Gastrocnemius medialis (tissue), 4 donors: ENCODE measurements at regions not wholly inside any gene's neighbourhood (a gene's known extent, or its start where the extent isn't known, plus 50 kb on each side); places are given as distances from the start of the nearest gene placed in this dataset.

ENCODE experiments used
- POLR2A ChIP-seq, 2 donors: fragments of 450-650 bp; IDR thresholded peaks; one replicate each; pipeline ENCODE4 v1.6.1; 2017; ENCODE audit warnings: antibody characterized with exemption in 2 of 2, mild to moderate bottlenecking in 2 of 2, moderate library complexity in 2 of 2
- TF ChIP-seq, protein P1 (sequence below), 5 experiments: fragments of 450-650 bp in 3 of 5; fragments of 200-600 bp in 2 of 5; sonication (generic) in 2 of 5; IDR thresholded peaks in 4 of 5; conservative IDR thresholded peaks in 1 of 5; 1 replicate in 4 of 5; 2 replicates in 1 of 5; pipeline ENCODE4 v1.5.1; 2016 to 2019; ENCODE audit warnings: antibody characterized with exemption in 5 of 5, mild to moderate bottlenecking in 3 of 5, moderate library complexity in 3 of 5

DNA sequence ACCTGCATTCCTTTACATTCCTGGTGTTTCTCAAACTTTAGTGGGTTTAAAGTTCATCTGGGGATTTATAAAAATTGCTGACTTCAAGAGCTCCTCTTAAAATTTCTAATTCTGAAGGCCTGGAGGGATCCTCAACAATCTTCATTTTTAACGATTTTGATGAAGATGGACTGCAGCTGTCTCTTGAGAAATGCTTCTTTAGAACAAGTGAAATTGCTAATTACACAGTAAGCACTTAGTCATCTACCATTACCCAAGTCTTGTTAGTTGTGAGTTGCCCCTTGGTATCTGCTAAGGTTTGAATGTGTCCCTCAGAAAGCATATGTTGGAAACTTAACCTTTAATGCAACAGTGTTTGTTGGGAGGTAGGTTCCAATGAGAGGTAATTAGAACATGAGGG, 163.7 kb downstream of the LTN1 start:
- TF ChIP-seq POLR2A (IDR thresholded peaks at IDR 0.05): no peak
- TF ChIP-seq, protein P1, sequence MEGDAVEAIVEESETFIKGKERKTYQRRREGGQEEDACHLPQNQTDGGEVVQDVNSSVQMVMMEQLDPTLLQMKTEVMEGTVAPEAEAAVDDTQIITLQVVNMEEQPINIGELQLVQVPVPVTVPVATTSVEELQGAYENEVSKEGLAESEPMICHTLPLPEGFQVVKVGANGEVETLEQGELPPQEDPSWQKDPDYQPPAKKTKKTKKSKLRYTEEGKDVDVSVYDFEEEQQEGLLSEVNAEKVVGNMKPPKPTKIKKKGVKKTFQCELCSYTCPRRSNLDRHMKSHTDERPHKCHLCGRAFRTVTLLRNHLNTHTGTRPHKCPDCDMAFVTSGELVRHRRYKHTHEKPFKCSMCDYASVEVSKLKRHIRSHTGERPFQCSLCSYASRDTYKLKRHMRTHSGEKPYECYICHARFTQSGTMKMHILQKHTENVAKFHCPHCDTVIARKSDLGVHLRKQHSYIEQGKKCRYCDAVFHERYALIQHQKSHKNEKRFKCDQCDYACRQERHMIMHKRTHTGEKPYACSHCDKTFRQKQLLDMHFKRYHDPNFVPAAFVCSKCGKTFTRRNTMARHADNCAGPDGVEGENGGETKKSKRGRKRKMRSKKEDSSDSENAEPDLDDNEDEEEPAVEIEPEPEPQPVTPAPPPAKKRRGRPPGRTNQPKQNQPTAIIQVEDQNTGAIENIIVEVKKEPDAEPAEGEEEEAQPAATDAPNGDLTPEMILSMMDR (IDR thresholded peaks at IDR 0.05 in 4 of 5, conservative IDR thresholded peaks at IDR 0.05 in 1 of 5): no peak
